SU-DHL-6 (cell line): ENCODE measurements at regions not wholly inside any gene's neighbourhood (a gene's known extent, or its start where the extent isn't known, plus 50 kb on each side); places are given as distances from the start of the nearest gene placed in this dataset.
"Not testable (repeated sequence)": the region's sequence is repeated elsewhere in the genome, so short reads cannot be mapped to it uniquely, and the experiment has no call there.

ENCODE experiments used
- H2AFZ ChIP-seq: fragments of 200-600 bp; sonication (generic); 2 replicates; pipeline ENCODE4 v1.6.1; 2014; ENCODE audit warnings: low read depth, mild to moderate bottlenecking, moderate library complexity, mixed read lengths, antibody characterized with exemption, low read length; ENCODE audit not compliant: severe bottlenecking
- H3F3A ChIP-seq: fragments of 200-600 bp; shearing (Covaris generic); 2 replicates; pipeline ENCODE4 v1.6.0; 2016; ENCODE audit warnings: antibody characterized with exemption, mild to moderate bottlenecking; ENCODE audit not compliant: insufficient read depth
- H3K27ac ChIP-seq: fragments of 200-600 bp; sonication (generic); 2 replicates; pipeline ENCODE4 v1.5.1; 2016; ENCODE audit warnings: low read depth, mild to moderate bottlenecking, low read length, moderate library complexity, mixed read lengths
- H3K27me3 ChIP-seq: fragments of 200-600 bp; sonication (generic), shearing (Covaris generic); 2 replicates; pipeline ENCODE4 v1.6.0; 2014; ENCODE audit warnings: mild to moderate bottlenecking, low read length
- H3K36me3 ChIP-seq: fragments of 200-600 bp; sonication (generic); 2 replicates; pipeline ENCODE4 v1.6.1; 2014; ENCODE audit warnings: mild to moderate bottlenecking, low read length, mixed read lengths
- H3K4me2 ChIP-seq: fragments of 300-600, 200-600 bp; shearing (Covaris generic), sonication (generic); 2 replicates; pipeline ENCODE4 v1.6.0; 2014; ENCODE audit warnings: low read length, low read depth, mild to moderate bottlenecking; ENCODE audit not compliant: poor library complexity, severe bottlenecking
- H3K4me3 ChIP-seq: fragments of 200-600 bp; sonication (generic); 2 replicates; pipeline ENCODE4 v1.5.1; 2014; ENCODE audit warnings: antibody characterized with exemption, low read length, mild to moderate bottlenecking, mixed read lengths; ENCODE audit not compliant: insufficient read depth, poor library complexity, severe bottlenecking
- H3K79me2 ChIP-seq: fragments of 200-600 bp; sonication (generic); 2 replicates; pipeline ENCODE4 v1.6.1; 2014; ENCODE audit warnings: mild to moderate bottlenecking, low read length, moderate library complexity; ENCODE audit not compliant: insufficient read depth
- H3K9ac ChIP-seq: fragments of 200-600 bp; sonication (generic); 2 replicates; pipeline ENCODE4 v1.7.0; 2014; ENCODE audit warnings: mild to moderate bottlenecking, low read length
- H3K9me2 ChIP-seq: fragments of 200-600 bp; sonication (generic); replicated peaks from 2 replicates; pipeline ENCODE4 v1.6.1; 2014; ENCODE audit warnings: low read length; ENCODE audit not compliant: insufficient read depth
- H3K9me3 ChIP-seq: fragments of 200-600 bp; sonication (generic); 2 replicates; pipeline ENCODE4 v1.6.1; 2014; ENCODE audit warnings: low read length, mixed read lengths; ENCODE audit not compliant: insufficient read depth
- H4K20me1 ChIP-seq: fragments of 200-600 bp; sonication (generic); 2 replicates; pipeline ENCODE4 v1.6.1; 2014; ENCODE audit warnings: low read depth, mild to moderate bottlenecking, antibody characterized with exemption, low read length, moderate library complexity, mixed read lengths
- EZH2phosphoT487 ChIP-seq: fragments of 200-600 bp; sonication (generic), shearing (Covaris generic); conservative IDR thresholded peaks from 2 replicates; pipeline ENCODE4 v1.6.1; 2018; ENCODE audit warnings: mild to moderate bottlenecking, antibody characterized with exemption, low read length, moderate library complexity, mixed read lengths
- TF ChIP-seq, protein P1 (sequence below): fragments of 200-600 bp; sonication (generic); IDR thresholded peaks from one replicate; pipeline ENCODE4 v1.5.1; 2017; ENCODE audit warnings: antibody characterized with exemption, mild to moderate bottlenecking, low read length, moderate library complexity; ENCODE audit not compliant: insufficient read depth, poor library complexity, severe bottlenecking

GRCh38 chr3:187858041-187858440 is 112.8 kb upstream of the BCL6 start:
- no peaks in the 10 kb centered on the region; the same call in 1 of the 2 replicates for H3K9me3 ChIP-seq
- no peak overlapping the region for H2AFZ ChIP-seq
- no peaks in the 10 kb centered on the region for H3K9me2 ChIP-seq
- no peaks in the 10 kb centered on the region for H4K20me1 ChIP-seq
- H3K9ac ChIP-seq = no peak overlapping the region
- H3K36me3 ChIP-seq = no peaks in the 10 kb centered on the region
- no peak overlapping the region for H3K27ac ChIP-seq
- H3K79me2 ChIP-seq = no peaks in the 10 kb centered on the region
- no peaks in the 10 kb centered on the region for H3F3A ChIP-seq
- H3K27me3 ChIP-seq = no peaks in the 10 kb centered on the region
- no peak overlapping the region for H3K4me2 ChIP-seq
- TF ChIP-seq, protein P1, sequence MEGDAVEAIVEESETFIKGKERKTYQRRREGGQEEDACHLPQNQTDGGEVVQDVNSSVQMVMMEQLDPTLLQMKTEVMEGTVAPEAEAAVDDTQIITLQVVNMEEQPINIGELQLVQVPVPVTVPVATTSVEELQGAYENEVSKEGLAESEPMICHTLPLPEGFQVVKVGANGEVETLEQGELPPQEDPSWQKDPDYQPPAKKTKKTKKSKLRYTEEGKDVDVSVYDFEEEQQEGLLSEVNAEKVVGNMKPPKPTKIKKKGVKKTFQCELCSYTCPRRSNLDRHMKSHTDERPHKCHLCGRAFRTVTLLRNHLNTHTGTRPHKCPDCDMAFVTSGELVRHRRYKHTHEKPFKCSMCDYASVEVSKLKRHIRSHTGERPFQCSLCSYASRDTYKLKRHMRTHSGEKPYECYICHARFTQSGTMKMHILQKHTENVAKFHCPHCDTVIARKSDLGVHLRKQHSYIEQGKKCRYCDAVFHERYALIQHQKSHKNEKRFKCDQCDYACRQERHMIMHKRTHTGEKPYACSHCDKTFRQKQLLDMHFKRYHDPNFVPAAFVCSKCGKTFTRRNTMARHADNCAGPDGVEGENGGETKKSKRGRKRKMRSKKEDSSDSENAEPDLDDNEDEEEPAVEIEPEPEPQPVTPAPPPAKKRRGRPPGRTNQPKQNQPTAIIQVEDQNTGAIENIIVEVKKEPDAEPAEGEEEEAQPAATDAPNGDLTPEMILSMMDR = no peak
- no peak for TF ChIP-seq EZH2phosphoT487
- no peak overlapping the region for H3K4me3 ChIP-seq

DNA sequence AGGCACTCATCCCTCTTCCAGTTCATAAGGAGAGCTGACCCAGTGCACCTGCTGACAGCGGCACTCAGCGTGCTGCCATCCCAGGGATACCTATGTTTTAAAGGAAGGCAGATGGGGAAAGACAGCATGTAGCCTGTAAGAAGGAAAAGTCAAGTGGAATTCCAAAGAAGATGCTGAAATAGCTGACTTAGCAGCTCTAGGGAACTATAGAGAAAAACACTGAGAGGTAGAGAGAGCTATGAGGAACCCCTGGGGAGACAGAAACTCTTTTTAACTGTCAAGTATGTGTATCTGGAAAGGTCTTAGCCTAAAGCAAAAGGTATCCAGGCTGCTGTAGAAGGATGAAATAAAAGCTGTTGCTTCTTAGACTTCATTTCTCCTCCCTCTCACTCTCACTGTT is 113.4 kb upstream of the BCL6 start:
- H3K4me3 ChIP-seq = no peak overlapping the region
- H3K9me3 ChIP-seq = no peaks in the 10 kb centered on the region
- H3K36me3 ChIP-seq = no peaks in the 10 kb centered on the region
- H2AFZ ChIP-seq = no peak overlapping the region
- no peaks in the 10 kb centered on the region for H3F3A ChIP-seq
- no peak overlapping the region for H3K27ac ChIP-seq
- TF ChIP-seq, protein P1 = no peak
- TF ChIP-seq EZH2phosphoT487 = no peak
- no peaks in the 10 kb centered on the region for H4K20me1 ChIP-seq
- no peaks in the 10 kb centered on the region for H3K79me2 ChIP-seq
- H3K27me3 ChIP-seq = no peaks in the 10 kb centered on the region
- no peaks in the 10 kb centered on the region for H3K9me2 ChIP-seq
- H3K4me2 ChIP-seq = no peak overlapping the region
- no peak overlapping the region for H3K9ac ChIP-seq

DNA sequence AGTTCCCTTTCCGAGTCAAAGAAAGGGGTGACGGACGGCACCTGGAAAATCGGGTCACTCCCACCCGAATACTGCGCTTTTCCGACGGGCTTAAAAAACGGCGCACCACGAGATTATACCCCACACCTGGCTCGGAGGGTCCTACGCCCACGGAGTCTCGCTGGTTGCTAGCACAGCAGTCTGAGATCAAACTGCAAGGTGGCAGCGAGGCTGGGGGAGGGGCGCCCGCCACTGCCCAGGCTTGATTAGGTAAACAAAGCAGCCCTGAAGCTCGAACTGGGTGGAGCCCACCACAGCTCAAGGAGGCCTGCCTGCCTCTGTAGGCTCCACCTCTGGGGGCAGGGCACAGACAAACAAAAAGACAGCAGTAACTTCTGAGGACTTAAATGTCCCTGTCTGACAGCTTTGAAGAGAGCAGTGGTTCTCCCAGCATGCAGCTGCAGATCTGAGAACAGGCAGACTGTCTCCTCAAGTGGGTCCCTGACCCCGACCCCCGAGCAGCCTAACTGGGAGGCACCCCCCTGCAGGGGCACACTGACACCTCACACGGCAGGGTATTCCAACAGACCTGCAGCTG is 117.5 kb upstream of the BCL6 start:
- not testable (repeated sequence) for H3K9me3 ChIP-seq, H3K4me3 ChIP-seq, H3K4me2 ChIP-seq, H3K27ac ChIP-seq, H3K36me3 ChIP-seq, H4K20me1 ChIP-seq, H3K9me2 ChIP-seq, H3K27me3 ChIP-seq, H3K9ac ChIP-seq, H3F3A ChIP-seq, H3K79me2 ChIP-seq, H2AFZ ChIP-seq

GRCh38 chr3:187870360-187871203 is 125.3 kb upstream of the BCL6 start:
- Histone ChIP-seq H3K4me3 (no peak overlapping the region), H3K9ac (no peak overlapping the region), H3K79me2 (no peaks in the 10 kb centered on the region), H3K9me2 (no peaks in the 10 kb centered on the region), H3K27me3 (no peaks in the 10 kb centered on the region), H3F3A (peaks cover 2% of the 10 kb centered on the region; the same call in 1 of the 2 replicates), H3K4me2 (no peak overlapping the region), H4K20me1 (no peaks in the 10 kb centered on the region), H3K9me3 (no peaks in the 10 kb centered on the region), H3K36me3 (no peaks in the 10 kb centered on the region; the same call in 1 of the 2 replicates), H2AFZ (no peak overlapping the region), H3K27ac (no peak overlapping the region)
- TF ChIP-seq, protein P1 = no peak
- TF ChIP-seq EZH2phosphoT487 = no peak
